ENCODE measurements at regions not wholly inside any gene's neighbourhood (a gene's known extent, or its start where the extent isn't known, plus 50 kb on each side); places are given as distances from the start of the nearest gene placed in this dataset.
"Not testable (repeated sequence)": the region's sequence is repeated elsewhere in the genome, so short reads cannot be mapped to it uniquely, and the experiment has no call there.

- peak; percentile 77 for DNase-seq (ENCODE audit: low spot score)
Observed at GRCh38 chr3:177338697-177339219, 141.5 kb upstream of the TBL1XR1 start.

DNA sequence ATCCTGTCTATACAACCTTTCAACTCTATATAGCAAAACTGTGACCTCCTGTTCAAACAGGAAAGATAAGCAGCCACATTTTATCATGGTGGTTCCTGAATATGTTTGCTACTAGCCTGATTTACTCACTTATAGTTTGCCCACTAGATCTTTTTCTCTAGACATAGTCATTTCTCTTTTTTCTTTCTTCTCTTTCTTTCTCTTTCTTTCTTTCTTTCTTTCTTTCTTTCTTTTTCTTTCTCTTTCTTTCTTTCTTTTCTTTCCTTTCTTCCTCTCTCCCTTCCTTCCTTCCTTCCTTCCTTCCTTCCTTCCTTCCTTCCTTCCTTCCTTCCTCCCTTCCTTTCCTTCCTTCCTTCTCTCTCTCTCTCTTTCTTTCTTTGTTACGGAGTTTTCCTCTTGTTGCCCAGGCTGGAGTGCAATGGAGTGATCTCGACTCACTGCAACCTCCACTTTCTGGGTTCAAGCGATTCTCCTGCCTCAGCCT lies 142.0 kb upstream of the TBL1XR1 start:
- DNase-seq (ENCODE audit: low spot score), result not testable (repeated sequence)

GRCh38 chr3:177340243-177340830 lies 143.1 kb upstream of the TBL1XR1 start:
- DNase-seq (ENCODE audit: low spot score), result no peak

- no peak for DNase-seq (ENCODE audit: low spot score)
Observed at GRCh38 chr3:177341736-177342419, 144.6 kb upstream of the TBL1XR1 start.

DNA sequence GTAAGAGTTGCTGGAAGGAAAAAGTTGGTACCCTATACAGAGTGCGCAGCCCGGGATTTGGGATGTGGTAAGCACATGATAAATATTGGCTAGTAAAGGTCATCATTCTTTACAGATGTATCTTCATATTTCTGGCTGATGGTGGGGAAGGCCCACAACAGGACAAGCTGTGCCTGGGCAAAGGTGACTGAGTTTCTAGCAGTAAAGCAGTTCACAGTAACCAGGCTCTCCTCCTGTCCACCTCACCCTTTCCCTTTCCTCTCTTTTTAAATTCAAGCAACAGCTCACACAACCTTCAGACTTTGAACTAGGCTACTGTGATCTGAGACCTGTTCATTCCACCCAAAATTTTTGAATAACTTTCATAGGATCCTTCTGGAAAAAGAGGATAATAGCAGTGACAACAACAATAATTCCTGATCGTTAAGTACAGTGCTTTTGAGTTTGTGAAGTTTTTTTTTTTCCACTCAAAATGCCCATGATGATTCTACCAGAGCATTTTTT lies 145.9 kb upstream of the TBL1XR1 start:
- no peak for DNase-seq (ENCODE audit: low spot score)

GRCh38 chr3:177345049-177345972 lies 148.0 kb upstream of the TBL1XR1 start:
- peak; percentile 86 for DNase-seq (ENCODE audit: low spot score)

DNA sequence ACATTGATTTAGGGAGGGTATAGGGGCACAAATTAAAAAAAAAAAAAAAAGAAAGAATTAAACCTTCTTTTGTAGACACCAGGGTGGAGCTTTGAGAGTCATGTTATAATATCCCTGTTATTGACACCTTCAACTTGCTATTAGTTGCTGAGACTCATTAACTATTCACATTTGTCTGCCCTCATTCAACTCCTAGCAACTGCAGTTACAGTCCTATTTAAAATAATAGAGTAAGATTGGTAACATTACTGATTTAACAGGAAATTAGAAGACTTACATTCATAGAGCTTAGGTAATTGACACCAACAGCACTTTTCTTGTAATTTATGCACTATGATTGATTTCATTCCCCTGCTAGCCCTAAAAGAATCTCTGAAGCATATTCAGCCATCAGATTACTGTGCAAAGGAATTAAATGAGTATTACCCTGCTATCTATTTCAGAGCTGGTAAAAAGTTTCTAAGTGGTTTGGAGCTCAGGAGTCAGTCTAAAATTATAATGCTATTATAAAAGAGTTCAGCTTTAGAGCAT lies 148.8 kb upstream of the TBL1XR1 start:
- DNase-seq (ENCODE audit: low spot score), result no peak

GRCh38 chr3:177346878-177347277 lies 149.6 kb upstream of the TBL1XR1 start:
- DNase-seq (ENCODE audit: low spot score), result no peak

DNA sequence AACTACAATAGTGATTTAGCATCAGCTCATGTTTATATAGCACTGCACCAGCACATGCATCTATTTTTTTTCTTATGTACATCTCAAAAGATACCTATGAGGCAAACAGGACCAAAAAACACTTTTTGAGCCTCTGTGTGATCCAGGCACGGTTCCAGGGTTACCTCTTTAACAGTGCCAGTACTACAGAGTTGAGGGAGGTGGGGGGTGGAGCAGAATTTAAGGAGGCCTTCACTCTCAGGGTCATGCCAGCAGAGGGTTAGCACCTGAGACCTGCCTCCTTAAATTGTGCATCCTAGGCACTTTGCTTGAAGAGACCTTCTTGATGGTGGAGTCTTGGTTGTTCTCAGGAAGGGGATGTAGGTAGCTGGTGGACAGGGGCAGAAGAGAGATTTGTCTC lies 150.3 kb upstream of the TBL1XR1 start:
- no peak for DNase-seq (ENCODE audit: low spot score)

- no peak for DNase-seq (ENCODE audit: low spot score)
Observed at GRCh38 chr3:177348974-177349373, 151.7 kb upstream of the TBL1XR1 start.

- DNase-seq (ENCODE audit: low spot score), result no peak
Observed at GRCh38 chr3:177349384-177349783, 152.1 kb upstream of the TBL1XR1 start.

DNA sequence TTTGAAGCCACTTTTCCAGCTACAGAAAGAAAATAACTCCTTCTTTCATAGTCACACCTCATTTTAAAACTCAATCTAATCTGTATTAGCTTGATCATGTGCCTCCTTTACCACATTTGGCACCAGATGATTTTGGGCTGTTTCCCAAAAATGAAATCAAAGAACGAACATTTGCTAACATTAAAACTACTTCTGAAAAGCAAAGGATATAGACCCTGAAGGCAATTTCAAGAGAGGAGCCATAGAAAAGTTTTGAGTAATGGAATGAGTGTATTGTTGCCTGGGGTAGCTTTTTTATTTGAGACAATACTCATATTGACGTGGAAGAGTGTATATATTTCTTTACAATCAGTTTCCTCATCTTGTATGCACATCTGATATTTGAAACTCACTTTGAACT lies 152.8 kb upstream of the TBL1XR1 start:
- no peak for DNase-seq (ENCODE audit: low spot score)

- no peak for DNase-seq (ENCODE audit: low spot score)
Observed at GRCh38 chr3:177351206-177351605, 153.9 kb upstream of the TBL1XR1 start.

GRCh38 chr3:177351757-177352158 lies 154.5 kb upstream of the TBL1XR1 start:
- DNase-seq (ENCODE audit: low spot score), result no peak

GRCh38 chr3:177352424-177352823 lies 155.1 kb upstream of the TBL1XR1 start:
- DNase-seq (ENCODE audit: low spot score), result no peak

DNA sequence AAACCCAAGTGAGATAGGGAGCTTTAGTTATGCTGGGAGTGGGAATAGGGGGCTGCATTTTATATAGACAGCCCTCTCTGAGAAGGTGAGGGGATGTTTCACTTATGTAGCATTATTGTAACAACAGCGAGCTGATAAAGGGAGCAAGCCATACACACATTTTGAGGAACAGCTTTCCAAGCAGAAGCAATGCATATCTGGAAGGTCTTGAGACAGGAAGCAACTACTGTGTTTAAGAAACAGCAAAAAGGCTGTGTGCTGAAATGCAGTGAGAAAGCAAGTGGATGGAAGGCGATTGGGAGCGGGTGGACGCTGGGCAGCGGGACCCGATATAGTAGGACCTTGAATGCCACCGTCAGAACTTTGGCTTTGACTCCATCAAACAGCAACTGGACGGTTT lies 155.9 kb upstream of the TBL1XR1 start:
- DNase-seq (ENCODE audit: low spot score), result no peak

GRCh38 chr3:177353879-177354278 lies 156.6 kb upstream of the TBL1XR1 start:
- not testable (repeated sequence) for DNase-seq (ENCODE audit: low spot score)

DNA sequence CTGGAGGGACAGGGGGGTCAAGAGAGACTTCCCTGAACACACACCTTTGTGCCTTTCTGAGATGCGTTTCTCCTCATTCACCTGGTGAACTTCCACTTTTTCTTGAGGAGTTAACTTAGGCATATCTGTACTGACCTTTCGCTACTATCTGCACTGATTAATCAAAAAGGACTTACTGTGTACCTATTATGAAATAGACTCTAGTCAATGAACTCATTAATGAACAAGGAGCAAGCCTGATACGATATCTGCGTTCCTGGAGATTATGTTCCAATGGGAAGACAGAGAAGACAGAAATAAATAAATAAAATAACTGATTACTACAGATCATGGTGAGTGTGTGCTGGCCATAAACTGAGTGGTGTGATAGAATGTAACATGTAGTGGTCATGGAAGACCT lies 157.2 kb upstream of the TBL1XR1 start:
- DNase-seq (ENCODE audit: low spot score), result no peak

DNA sequence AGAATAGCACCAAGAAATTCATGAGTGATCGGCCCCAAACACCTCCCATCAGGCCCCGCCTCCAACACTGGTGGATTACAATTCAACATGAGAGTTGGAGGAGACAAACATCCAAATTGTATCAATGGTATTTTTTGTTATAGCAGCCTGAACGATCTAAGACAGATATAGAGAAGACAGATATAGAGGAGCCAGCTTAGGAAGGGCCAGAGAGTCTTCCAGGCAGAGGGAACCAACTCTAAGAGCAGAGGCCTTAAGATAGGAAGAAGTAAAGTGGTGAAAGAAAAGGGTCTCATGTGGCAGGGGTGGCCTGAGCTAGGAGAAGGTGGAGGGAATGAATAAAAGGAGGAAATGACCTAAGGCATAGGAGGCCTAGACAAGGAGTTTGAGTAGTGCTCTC lies 158.8 kb upstream of the TBL1XR1 start:
- DNase-seq (ENCODE audit: low spot score), result no peak

DNA sequence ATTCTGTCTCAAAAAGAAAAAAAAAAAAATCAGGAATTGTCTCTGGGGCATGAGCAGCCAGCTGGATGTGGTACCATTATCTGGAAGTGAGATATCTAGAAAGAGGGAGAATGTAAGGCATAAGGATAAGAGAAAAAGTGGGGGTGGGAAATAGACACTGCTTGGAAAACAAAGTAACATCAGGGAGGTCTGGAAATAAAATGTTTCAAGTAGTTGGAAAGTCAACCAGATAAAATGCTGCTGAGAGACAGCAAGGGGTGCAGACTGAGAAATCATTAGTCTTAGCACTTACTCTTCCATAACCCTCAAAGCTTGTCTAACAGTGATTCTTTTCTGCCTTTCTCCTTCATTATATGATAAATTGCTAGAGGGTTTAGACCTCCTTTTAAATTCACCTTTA lies 159.7 kb upstream of the TBL1XR1 start:
- no peak for DNase-seq (ENCODE audit: low spot score)

GRCh38 chr3:177357352-177358090 lies 160.2 kb upstream of the TBL1XR1 start:
- DNase-seq (ENCODE audit: low spot score), result no peak

Measured in pons (tissue), 1 donor.